Loucy (cell line): ENCODE measurements at regions not wholly inside any gene's neighbourhood (a gene's known extent, or its start where the extent isn't known, plus 50 kb on each side); places are given as distances from the start of the nearest gene placed in this dataset.

Experiments used
- CTCF ChIP-seq: fragments of 200-600 bp; sonication (generic); conservative IDR thresholded peaks from 2 replicates; pipeline ENCODE4 v1.5.1; 2014; ENCODE audit warnings: mild to moderate bottlenecking, antibody characterized with exemption, low read length
- EZH2phosphoT487 ChIP-seq: fragments of 200-600 bp; IDR thresholded peaks from 2 replicates; pipeline ENCODE4 v1.6.1; 2018; ENCODE audit warnings: antibody characterized with exemption, mild to moderate bottlenecking, moderate library complexity, borderline replicate concordance

GRCh38 chrX:39509157-39509556, 588.6 kb downstream of the BCOR start:
- TF ChIP-seq CTCF, result no peak
- TF ChIP-seq EZH2phosphoT487, result no peak
